HUDEP-2 (cell line): ENCODE measurements at regions not wholly inside any gene's neighbourhood (a gene's known extent, or its start where the extent isn't known, plus 50 kb on each side); places are given as distances from the start of the nearest gene placed in this dataset.
A peak's percentile ranks its signal among the peaks of the same experiment; 100 is the strongest.

ENCODE experiments used
- DNase-seq, 76 experiments: peaks; one replicate each; lab custom pipeline; 2025; ENCODE audit not compliant: unreplicated experiment in 76 of 76; lab: John Stamatoyannopoulos, UW

- peak in 8 of 76 experiments; percentile 1 to 9 (median 4) for DNase-seq
Measured at GRCh38 chr10:113454341-113455061, 98.4 kb upstream of the HABP2 start.

DNA sequence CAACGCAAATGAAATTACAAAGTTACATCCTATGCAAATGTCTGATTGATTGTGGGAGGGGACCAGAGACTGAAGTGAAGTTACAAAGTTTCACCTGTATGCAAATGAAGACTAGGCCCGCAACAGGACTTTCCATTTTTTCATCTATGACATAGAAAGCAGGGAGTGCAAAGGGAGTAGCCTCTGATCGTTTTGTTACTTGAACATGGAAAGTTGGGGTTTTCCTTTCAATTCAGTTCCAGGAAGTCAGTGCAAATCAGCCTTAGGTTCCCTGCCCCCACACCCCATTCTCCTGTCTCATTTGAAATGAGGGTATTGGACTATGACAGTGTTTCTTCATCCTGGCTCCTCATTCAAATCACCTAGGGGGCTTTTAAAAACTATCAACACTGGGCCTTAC, 96.9 kb upstream of the HABP2 start:
- no peak for DNase-seq

DNA sequence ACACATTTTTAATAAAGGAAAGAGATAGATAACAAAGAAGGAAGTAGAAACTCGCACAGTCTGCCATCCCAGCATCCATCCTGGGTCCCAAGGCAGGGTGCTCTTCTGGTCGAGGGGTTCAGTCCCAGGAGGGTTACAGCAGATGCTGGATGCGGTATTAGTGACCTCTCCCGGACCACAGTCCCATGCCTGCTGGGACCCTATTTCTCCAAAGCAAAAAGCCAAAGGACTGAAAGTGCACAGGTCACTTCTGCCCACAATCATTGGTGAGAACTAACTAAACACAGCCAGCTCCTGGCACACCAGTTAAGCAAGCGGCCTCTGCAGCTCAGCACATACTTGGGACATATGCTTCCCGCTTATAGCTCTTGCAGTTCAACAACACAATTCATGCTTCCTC, 96.1 kb upstream of the HABP2 start:
- DNase-seq = no peak

DNA sequence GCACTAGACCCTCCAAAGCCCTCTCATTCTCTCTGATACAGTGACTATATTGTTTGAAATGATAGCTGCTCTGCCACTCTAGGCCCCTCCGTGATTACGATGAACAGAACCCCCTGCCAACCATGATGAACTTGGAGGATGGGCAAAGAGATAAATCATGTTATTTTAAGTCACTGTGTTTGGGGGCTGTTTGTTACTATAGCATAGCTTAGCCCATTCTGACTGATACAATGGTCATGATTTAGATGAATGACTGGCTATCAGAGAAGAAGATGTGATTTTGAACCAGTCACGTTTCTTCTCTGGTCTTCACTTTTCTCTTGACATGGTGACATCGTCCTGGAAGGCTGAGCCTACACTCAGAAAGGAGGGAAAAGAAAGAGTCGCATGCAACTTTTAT, 95.4 kb upstream of the HABP2 start:
- DNase-seq = no peak

GRCh38 chr10:113458451-113458850, 94.4 kb upstream of the HABP2 start:
- DNase-seq = no peak

DNA sequence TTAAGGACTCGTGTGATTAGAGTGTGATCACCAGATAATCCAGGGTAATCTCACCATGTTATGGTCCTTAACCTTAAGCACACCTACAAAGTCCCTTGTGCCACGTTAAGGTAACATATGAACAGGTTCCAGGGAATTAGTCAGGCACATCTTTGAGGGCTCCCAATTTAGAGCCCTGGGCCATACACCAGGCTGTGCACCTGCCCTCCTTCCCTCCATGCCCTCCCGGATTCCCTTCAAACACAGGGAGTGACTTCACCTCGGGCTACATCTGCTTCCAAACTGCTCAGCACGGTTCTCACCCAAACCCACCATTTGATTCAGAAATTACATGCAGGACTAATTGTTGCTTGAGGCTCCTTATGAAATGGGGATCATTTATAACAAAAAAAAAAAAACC, 93.9 kb upstream of the HABP2 start:
- no peak for DNase-seq

- DNase-seq = no peak
Measured at GRCh38 chr10:113459626-113460280, 93.1 kb upstream of the HABP2 start.

GRCh38 chr10:113463083-113463482, 89.8 kb upstream of the HABP2 start:
- DNase-seq = no peak

DNA sequence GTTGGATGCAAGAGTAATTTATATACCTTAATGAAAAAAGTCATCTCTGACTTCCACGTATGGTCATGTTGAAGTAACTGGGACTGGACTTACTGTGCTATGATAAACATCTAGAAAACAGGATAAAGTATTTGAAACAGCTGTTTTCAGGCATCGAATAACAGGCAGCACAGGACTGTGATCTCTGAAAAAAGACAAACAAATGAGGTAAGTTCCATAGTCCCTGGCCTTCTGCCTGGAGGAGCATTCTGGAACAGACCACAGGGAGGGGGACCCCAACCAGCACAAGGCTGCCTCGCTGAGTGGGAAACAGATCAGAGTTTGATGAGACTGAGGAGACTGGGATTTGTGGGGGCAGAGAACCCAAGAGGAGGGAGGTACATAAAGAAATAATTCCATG, 89.1 kb upstream of the HABP2 start:
- no peak for DNase-seq

DNA sequence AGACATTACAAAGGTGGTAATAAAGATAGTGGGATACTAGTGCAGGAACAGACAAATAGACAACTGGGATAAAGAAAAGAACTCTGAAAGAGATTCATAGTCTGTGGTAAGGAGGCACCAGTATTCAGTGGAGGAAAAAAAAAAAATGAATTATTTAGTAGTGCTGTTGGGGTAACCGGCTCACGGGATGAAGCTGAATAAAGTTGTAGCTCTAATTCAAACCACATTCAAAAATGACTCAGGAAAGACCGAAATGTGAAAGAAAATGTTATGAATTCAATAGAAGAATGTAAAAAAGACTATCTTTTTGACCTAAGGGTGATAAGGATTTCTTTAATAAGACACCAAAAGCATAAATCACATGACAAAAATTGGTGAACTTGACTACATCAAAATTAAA, 83.1 kb upstream of the HABP2 start:
- no peak for DNase-seq

DNA sequence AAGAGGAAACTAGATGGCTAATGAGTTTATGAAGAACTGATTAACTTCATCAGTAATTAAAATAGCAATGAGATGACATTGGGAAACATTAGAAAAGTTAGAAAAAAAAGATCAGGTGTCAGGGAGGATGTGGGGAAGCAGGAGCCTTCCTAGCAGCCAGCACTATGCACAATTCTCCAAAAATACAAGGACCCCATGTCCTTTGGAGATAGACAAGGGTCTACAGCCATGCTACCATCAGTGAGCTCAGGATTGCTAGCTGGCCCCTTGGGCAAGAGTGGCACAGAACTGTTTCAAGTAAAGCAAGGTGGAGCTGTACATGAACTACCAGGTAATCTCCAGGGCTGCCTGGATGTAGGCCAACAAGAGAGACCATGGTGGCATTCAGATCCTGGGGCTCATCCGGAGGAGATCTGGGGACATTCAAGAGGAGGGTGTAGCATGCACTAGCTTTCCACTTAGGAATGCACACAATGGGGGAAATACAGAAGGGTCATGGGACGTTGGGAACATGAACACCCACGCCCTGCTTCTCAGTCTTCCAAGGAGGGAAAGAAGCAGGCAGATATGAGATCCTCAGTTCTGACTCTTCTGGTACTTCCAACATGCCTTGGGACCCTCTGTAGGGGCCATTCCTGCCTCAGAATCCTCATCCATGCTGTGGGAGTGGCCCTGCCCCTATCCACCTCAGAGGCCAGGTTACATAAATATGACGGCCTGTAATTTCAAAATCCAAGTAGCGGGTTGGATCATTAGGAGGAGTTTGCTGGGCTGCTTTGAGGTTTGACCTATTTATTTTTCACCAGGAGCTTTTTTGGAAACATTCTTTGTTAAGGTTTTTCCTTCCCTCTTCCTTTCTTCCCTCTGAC, 82.2 kb upstream of the HABP2 start:
- no peak for DNase-seq

DNA sequence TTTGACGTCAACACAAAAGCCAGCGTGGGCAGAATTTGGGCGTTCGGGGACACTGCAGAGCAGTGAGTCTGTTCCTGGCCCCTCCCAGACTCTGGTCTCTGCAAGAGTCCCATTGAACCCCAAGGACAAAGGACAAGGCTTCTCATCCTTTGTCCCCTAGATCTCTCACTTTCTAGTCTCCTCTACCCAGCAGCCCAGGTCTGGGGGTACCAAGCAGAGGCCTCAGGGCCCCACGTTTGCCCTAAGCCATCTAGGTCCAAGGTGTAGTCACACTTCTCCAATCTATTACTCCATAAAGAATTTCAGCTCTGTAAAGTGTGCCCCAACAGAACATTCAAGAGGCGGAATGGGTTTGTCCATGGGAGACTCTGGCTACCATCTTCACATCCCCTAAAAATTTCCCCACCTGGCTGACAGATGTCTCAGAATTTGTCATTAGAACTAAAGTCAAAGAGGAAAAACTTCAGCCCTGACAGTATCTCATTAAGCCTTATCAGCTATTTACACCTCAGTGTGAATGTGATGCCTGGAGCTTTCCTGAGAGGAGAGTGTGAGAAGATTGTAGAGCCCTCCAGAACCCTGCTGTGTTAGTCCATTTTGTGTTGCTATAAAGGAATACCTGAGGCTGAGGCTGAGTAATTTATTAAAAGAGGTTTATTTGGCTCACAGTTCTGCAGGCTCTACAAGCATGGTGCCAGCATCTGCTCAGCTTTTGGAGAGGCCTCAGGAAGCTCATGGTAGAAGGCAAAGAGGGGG, 81.4 kb upstream of the HABP2 start:
- DNase-seq = no peak

DNA sequence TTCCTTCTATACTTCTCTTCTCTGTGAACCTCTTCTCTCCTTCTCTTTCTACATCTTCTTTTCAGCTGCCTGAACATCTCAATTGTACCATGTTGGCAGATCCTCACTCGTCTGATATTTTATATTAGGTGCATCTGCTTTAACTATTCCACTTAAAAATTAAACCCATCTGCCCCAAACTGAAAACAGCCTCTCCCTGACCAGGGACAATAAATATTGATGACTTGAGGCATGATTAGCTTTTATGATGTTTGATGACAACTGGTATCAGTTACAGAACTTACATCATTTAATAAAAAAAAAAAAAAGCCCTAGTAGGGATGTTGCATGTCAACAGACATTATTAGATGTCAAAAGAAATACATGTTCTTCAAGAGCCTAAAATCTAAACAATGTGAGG, 79.8 kb upstream of the HABP2 start:
- no peak for DNase-seq

GRCh38 chr10:113473851-113474250, 79.0 kb upstream of the HABP2 start:
- DNase-seq = no peak

DNA sequence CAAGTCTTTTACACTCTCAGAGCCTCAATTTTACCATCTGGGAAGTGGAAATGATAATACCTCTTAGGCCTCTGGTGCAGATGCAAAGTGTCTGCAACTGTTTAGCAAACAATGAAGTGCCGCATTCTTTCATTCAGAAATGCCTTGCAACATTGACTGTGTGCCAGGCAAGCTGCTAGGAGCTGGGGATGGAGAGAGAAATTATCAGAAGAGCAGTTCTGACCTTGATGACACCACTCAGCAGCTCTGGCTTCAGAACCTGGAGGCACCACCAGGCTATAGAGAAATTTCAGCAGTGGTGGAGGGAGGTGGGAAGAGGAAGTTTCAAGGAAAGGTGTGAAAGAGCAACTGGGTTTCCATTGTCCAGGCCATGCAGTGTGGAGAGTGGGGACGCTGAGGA, 78.1 kb upstream of the HABP2 start:
- DNase-seq = no peak

DNA sequence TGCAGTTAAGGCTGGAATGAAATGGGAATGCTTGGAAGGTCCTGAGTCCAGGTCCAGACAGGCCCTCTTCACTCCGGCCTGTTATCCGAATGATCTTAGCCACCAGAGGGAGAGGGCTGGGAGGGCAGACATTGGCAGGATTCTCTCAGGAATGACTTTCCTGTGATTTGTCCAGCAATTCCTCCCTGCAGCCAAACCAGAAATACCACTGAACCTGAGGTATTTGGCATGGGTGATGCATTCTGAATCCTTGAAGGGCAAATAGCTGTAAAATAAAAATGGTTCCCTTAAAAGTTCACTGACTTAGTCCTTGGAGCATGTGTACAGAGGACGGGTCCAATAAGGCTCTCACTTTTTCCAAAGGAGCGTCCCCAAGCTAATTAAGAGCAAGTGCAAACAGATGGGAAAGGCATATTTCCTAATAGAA, 77.5 kb upstream of the HABP2 start:
- no peak for DNase-seq

- DNase-seq = no peak
Measured at GRCh38 chr10:113476191-113476590, 76.7 kb upstream of the HABP2 start.

GRCh38 chr10:113476673-113477072, 76.2 kb upstream of the HABP2 start:
- no peak for DNase-seq

DNA sequence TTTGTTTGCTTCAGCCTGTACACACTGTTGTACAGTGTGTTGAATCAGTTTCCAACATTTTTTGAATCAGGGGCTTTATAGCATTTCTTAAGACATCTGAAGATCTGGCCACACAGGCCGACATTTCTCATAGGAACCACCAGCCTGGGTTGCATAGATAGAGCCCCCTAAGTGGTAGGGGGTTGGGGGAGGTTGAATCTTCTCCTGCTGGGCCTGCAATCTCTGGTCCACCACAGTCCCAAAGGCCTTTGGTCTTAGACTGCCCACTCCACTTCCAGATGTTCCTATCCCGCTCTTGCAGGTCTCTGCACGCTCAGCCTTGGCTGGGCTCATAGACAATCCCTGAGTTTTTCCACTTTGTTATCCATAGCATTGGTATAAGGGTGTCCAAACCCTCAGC, 75.4 kb upstream of the HABP2 start:
- DNase-seq = no peak

DNA sequence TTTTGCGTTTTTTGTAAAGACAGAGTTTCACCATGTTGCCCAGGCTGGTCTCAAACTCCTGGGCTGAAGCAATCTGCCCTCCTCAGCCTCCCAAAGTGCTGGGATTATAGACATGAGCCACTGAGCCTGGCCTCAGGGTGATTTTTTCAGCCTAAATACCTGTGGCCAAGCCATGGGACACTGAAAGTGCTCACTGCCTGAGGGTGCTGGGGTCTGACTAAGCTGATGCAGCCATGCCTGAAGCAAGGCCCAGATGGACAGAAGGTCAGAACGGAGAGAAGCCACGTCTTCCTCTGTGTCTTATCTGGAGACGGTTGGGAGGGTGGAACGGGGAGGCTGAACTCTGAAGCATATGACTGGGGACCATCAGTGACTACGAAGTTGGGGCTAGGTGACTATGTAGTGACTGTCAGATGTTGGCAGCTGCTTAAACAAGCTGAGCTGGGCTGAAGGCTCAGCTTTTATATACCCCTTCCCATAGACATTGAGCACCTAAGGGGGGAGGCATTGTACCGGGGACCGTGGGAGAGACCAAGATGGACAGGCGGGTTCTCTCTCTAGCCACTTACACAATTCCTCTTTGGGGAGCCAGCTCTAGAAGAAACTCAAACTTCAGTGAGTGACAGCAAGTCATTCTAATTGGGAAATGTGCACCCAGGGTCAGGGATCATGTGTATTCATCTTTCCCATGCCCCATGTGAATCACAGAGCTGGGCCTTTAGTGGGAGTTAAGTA, 73.3 kb upstream of the HABP2 start:
- DNase-seq = no peak

DNA sequence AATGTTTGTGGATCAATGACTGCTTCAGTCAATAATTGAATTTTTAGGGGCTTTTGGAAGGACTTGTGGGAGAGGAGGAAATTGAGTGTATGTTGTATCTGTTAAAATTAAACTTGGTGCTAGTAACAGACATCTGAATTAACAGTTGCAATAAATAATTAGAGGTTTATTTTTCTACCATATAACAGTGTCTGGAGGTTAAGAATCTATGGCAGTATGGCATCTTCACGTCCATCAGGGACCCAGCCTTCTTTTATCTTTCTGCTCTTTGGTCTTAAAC, 72.8 kb upstream of the HABP2 start:
- DNase-seq = no peak
